Pancreas (tissue), 10 donors: ENCODE measurements at regions not wholly inside any gene's neighbourhood (a gene's known extent, or its start where the extent isn't known, plus 50 kb on each side); places are given as distances from the start of the nearest gene placed in this dataset.

Experiments
- ATAC-seq, 4 donors: fragments of 200-7000 bp; cut with Tn5 transposase; one replicate each; pipeline versions ENCODE4 v1.8.0 to v1.9.1; 2020; ENCODE audit warnings: mild to moderate bottlenecking in 4 of 4, moderate library complexity in 4 of 4
- DNase-seq, 6 donors: peaks; one replicate each; pipeline ENCODE4 v3.0.0-alpha.2; 2020
- FAIRE-seq: peaks from 2 replicates; lab custom pipeline; 2012; peaks lifted over from hg19 to GRCh38; lab: Jason Lieb, UNC
- H3K27ac ChIP-seq, 4 donors: fragments of 200-600 bp; sonication (generic); 1 replicate in 3 of 4; 2 replicates in 1 of 4; pipeline versions ENCODE4 v1.5.0 to v1.8.0; 2020
- H3K27me3 ChIP-seq, 4 donors: fragments of 200-600 bp; one replicate each; pipeline ENCODE4 v1.8.0; 2021
- H3K36me3 ChIP-seq, 3 donors: fragments of 200-600 bp; sonication (generic) in 1 of 3; one replicate each; pipeline versions ENCODE4 v1.5.0 to v1.8.0; 2020 to 2021
- H3K4me1 ChIP-seq, 3 donors: fragments of 200-600 bp; one replicate each; pipeline ENCODE4 v1.8.0; 2021
- H3K4me3 ChIP-seq, 4 donors: fragments of 200-600 bp; sonication (generic) in 2 of 4; one replicate each; pipeline versions ENCODE4 v1.5.0 to v1.8.0; 2020 to 2021
- H3K9me3 ChIP-seq, 4 donors: fragments of 200-600 bp; one replicate each; pipeline ENCODE4 v1.8.0; 2021
- CTCF ChIP-seq, 4 donors: fragments of 200-600 bp; sonication (generic) in 3 of 4; IDR thresholded peaks; one replicate each; pipeline versions ENCODE4 v1.5.0 to v1.8.0; 2021; ENCODE audit warnings: antibody characterized with exemption in 4 of 4
- WGBS, 2 donors: extraction: QIAGEN DNeasy Blood & Tissue Kit; methylation state at CpG; one replicate each; pipeline ENCODE4 v1.1.7; 2013; 5-methylcytosine and 5-hydroxymethylcytosine counted together
- intact Hi-C, 3 donors: fragments of 100-400 bp; cut with DNase I; formaldehyde crosslinking; loops; one replicate each; pipeline versions ENCODE4 v1.11.1 to v1.14.2; 2022
- donor health status: healthy with polysubstance abuse.
- donor health status: DM: no; HTN: no; CAD: no; lungs with moderate emphysema.
- donor health status: DM: no; HTN: no; CAD: no.
- donor health status: control.
- donor health status: control.
- donor health status: Bipolar disorder and iron deficiency.
- donor health status: DM: yes; HTN: yes; CAD: no.
- donor health status: DM: no; HTN: no; CAD: no.
- donor health status: DM: no; HTN: no; CAD: no.
- donor health status: DM: yes; HTN: yes; CAD: no.

- TF ChIP-seq CTCF (IDR thresholded peaks at IDR 0.05) = no peak
- no peak for ATAC-seq
- no peak for FAIRE-seq
These were observed 747.1 kb downstream of the KCNJ2 start for GRCh38 chr17:70916469-70916868.

GRCh38 chr17:70919241-70919640 lies 749.9 kb downstream of the KCNJ2 start:
- no peaks in the 10 kb centered on the region for H3K9me3 ChIP-seq
- ATAC-seq (no peak), FAIRE-seq (no peak), DNase-seq (no peak)
- no peak overlapping the region for H3K27ac ChIP-seq
- no peaks in the 10 kb centered on the region for H3K36me3 ChIP-seq
- TF ChIP-seq CTCF (IDR thresholded peaks at IDR 0.05) = no peak
- no peaks in the 10 kb centered on the region for H3K4me1 ChIP-seq
- H3K27me3 ChIP-seq = no peaks in the 10 kb centered on the region
- 53 to 88% methylated on average over 1 of the region's 1 CpG for WGBS, 2 donors
- intact Hi-C loops = no loop called here
- no peak overlapping the region for H3K4me3 ChIP-seq

More at GRCh38 chr17:70916469-70916868, 747.1 kb downstream of the KCNJ2 start:
- no peaks in the 10 kb centered on the region for H3K36me3 ChIP-seq
- no peaks in the 10 kb centered on the region for H3K27me3 ChIP-seq
- intact Hi-C loops = no loop called here
- H3K9me3 ChIP-seq = no peaks in the 10 kb centered on the region
- H3K4me3 ChIP-seq = no peak overlapping the region
- no peaks in the 10 kb centered on the region for H3K4me1 ChIP-seq
- H3K27ac ChIP-seq = no peak overlapping the region
- no peak for DNase-seq

- no peak for FAIRE-seq
- no peak for ATAC-seq
- Histone ChIP-seq H3K27ac (no peak overlapping the region), H3K27me3 (no peaks in the 10 kb centered on the region), H3K4me1 (no peaks in the 10 kb centered on the region), H3K4me3 (no peak overlapping the region), H3K9me3 (no peaks in the 10 kb centered on the region), H3K36me3 (no peaks in the 10 kb centered on the region)
- WGBS, 2 donors = 65 to 72% methylated on average over 1 of the region's 1 CpG
- no peak for TF ChIP-seq CTCF (IDR thresholded peaks at IDR 0.05)
- intact Hi-C loops = no loop called here
- DNase-seq = no peak
These were observed 751.1 kb downstream of the KCNJ2 start for GRCh38 chr17:70920416-70920815.

GRCh38 chr17:70922268-70922667 lies 752.9 kb downstream of the KCNJ2 start:
- intact Hi-C loops = no loop called here
- FAIRE-seq (no peak), DNase-seq (no peak), ATAC-seq (no peak)
- H3K27ac ChIP-seq = no peak overlapping the region
- H3K27me3 ChIP-seq = no peaks in the 10 kb centered on the region
- 61 to 82% methylated on average over 2 of the region's 2 CpGs for WGBS, 2 donors
- TF ChIP-seq CTCF (IDR thresholded peaks at IDR 0.05) = no peak
- H3K36me3 ChIP-seq = no peaks in the 10 kb centered on the region
- no peaks in the 10 kb centered on the region for H3K9me3 ChIP-seq
- no peak overlapping the region for H3K4me3 ChIP-seq
- no peaks in the 10 kb centered on the region for H3K4me1 ChIP-seq

- Histone ChIP-seq H3K4me3 (no peak overlapping the region), H3K36me3 (no peaks in the 10 kb centered on the region), H3K9me3 (no peaks in the 10 kb centered on the region), H3K27ac (no peak overlapping the region), H3K27me3 (no peaks in the 10 kb centered on the region), H3K4me1 (no peaks in the 10 kb centered on the region)
- DNase-seq = no peak
- FAIRE-seq = no peak
- no peak for ATAC-seq
- 54 to 79% methylated on average over 4 of the region's 4 CpGs for WGBS, 2 donors
- intact Hi-C loops = no loop called here
- no peak for TF ChIP-seq CTCF (IDR thresholded peaks at IDR 0.05)
These were observed 755.4 kb downstream of the KCNJ2 start for GRCh38 chr17:70924776-70925175.
